ENCODE measurements at regions not wholly inside any gene's neighbourhood (a gene's known extent, or its start where the extent isn't known, plus 50 kb on each side); places are given as distances from the start of the nearest gene placed in this dataset.
A peak's percentile ranks its signal among the peaks of the same experiment; 100 is the strongest.

DNA sequence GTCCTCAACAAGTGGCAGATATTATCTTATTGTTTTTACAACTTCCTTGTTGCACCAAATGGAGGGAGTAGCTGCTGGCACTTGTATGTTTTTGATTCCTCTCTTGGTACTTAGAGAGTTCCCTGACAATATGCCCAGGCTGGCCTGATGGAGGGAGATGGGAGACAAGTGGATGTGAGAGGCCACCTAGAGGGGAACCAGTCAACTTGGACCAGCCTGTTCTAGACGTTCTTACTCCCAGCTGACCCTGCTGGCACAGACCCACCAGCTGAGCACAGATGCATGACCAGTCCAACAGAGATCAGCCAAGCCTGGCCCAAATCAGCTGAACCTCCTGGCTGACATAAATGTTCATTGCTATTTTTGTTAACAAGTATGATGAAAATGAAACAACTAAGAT, 60.9 kb upstream of the GDNF start:
- DNase-seq = peak; percentile 16

DNA sequence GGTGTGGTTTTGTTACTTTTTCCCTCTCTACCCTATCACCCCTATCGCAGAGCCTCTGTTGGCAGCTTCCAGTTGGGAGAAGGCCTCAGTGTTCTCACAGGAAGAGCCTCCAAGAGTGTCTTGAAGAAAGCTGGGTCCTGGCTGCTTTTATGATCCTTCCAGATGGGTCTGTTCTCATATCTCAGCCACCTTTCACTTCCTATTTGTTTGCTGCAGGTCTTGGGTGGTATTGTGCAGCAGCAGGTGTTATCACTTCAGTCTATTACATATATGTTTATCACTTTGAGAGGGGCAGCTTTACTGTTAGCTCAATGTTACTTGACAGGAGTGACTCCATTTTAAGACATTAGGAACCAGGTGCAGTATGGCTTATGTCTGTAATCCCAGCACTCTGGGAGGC, 59.2 kb upstream of the GDNF start:
- DNase-seq = no peak

DNA sequence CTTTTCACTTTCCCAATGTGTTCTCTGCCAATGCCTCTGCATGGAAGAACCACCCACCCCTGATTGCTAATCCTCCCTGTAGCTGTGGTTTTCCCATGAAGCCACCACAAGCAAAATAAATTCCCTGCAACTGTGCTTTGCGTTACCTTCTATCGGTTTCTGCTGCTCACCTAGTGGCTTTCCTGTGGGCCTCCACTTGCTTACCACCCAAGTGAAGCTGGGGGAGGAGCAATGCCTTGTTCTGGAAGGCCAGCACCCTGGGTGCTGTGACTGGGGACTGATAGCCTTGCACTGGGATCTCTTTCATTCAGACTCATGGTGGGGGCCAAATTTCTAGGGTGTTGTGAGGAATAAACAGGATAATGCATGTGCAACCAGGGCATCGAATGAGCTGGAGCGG, 56.3 kb upstream of the GDNF start:
- no peak for DNase-seq

DNA sequence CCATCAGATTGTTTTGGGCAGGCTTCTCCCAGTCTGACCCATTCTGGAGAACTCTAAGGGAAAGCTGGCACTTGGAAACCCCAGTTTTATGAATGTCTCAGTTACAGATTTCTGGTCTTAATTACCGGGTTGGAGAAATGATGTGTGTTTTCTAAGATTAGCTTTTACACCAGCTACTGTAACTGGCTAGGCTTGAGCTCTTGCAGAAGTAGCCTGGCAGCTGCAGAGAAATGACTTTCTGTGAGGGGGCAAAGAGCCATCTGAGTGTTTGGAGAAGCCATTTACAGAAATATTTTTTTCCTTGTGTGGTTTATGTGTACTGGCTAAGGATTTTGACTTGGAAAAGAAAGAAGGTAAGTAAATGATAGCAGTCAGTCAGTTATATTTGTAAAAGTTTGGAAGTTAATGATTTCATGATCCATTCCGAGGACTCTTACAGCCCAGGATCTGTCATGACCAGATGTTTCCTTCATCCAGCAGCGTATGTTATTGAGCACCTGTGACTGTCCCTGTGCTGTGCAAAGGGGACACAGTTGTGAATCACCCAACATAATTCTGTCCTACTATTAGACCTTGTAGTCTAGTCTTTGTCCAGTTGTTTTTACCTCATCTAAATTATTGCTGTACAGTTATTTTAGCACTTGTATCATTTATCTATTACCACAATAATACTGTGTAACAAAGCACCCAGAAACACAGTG, 53.7 kb upstream of the GDNF start:
- no peak for DNase-seq

DNA sequence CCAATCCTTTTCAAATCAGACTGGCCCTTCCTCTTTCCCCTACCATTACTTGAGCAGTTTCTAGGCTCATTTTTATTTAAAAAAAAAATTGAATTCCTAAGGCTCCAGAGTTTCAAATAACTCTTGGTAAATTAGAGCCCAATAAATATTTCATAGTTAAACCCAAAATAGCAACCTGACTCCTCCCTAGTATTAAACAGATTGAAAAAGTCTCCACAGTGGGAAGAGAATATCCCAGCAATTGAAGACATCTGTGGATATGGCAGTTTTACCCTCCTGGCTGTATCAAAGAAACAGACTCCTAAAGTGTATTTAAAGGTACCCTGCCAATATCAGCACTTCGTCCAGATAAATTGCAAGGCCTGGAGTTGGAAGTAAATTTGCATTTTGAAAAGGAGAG, 52.7 kb upstream of the GDNF start:
- no peak for DNase-seq

DNA sequence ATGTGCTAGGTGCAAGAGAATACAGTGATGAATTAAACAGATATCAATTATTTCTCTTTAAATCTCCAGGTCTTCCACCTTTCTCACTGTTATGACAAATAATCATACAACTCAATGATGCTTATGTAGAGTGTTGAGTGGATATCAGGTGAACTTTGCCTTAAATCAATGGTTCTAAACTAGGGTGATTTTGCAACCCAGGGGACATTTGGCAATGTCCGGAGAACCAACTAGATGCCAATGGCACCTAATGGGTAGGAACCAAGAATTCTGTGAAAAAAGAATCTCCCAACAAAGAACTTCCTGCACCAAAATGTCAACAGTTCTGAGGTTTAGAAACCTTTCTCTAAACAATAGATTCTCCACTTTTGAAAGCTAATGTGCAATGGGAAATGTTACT, 52.0 kb upstream of the GDNF start:
- DNase-seq = no peak

DNA sequence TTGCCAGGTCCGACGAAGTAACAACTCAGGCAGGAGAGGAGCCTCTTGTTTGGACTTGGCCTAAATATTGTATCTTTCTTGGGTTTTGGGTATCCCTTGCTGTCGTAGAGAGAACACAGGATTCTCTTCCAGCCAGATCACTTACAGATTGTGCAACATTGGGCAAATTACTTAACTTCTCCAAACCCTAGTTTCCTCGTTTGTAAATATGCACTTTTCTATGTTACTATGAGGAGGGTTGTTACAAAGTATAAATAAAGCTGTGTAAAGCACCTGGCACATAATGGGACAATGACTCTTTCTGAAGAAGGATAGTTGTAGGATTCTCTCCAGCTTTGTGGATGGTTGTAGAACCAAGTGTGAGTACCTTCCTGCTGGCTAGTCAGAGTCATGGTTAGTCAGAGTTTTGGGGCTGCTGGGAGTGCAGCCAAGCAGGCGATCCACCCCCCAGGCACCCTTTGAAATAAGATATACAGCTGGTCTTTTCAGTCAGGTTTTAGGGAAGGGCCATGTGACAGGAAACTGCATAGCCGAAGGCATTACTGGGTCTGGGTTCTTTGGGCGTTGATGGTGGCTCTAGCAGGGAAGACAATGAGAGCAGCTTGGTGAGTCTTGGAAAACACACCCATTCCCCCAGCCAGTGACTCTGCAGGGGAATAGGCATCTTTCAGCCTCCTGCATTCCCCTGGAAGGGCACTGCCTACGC, 49.9 kb upstream of the GDNF start:
- DNase-seq = no peak

Measured in DMS79 (cell line).